H1 (cell line): ENCODE measurements at regions not wholly inside any gene's neighbourhood (a gene's known extent, or its start where the extent isn't known, plus 50 kb on each side); places are given as distances from the start of the nearest gene placed in this dataset.

ENCODE experiments used
- CTCF ChIA-PET: fragments of 300-600 bp; sonication (Branson Sonifier 250); formaldehyde crosslinking; loops from one replicate; lab custom pipeline; 2021; ENCODE audit not compliant: partially characterized antibody; lab: Charles Lee
- POLR2A ChIA-PET: fragments of 300-600 bp; sonication (Branson Sonifier 250); formaldehyde crosslinking; loops from one replicate; lab custom pipeline; 2021; ENCODE audit warnings: inconsistent platforms; ENCODE audit not compliant: partially characterized antibody; lab: Charles Lee
- DNase-seq, 2 experiments: peaks; one replicate each; pipeline versions ENCODE4 v3.0.0 to v3.0.0-alpha.2; 2010 to 2022; ENCODE audit warnings: low spot score in 2 of 2, low read depth in 1 of 2, mixed read lengths in 1 of 2
- FAIRE-seq: peaks from 2 replicates; lab custom pipeline; 2011; peaks lifted over from hg19 to GRCh38; lab: Jason Lieb, UNC
- H2AFZ ChIP-seq: 2 replicates; pipeline ENCODE4 v1.8.1; 2012; ENCODE audit warnings: low read length, inconsistent platforms
- H2AK5ac ChIP-seq: 2 replicates; pipeline ENCODE4 v1.6.1; 2013; ENCODE audit warnings: low read depth, low read length
- H2BK120ac ChIP-seq: replicated peaks from 2 replicates; pipeline ENCODE3; 2013; ENCODE audit warnings: low read depth, low read length, inconsistent platforms
- H2BK12ac ChIP-seq: 2 replicates; pipeline ENCODE4 v1.6.1; 2013; ENCODE audit warnings: low read depth, low read length
- H2BK15ac ChIP-seq: 2 replicates; pipeline ENCODE4 v1.6.1; 2013; ENCODE audit warnings: low read length
- H2BK20ac ChIP-seq: 2 replicates; pipeline ENCODE4 v1.6.1; 2013; ENCODE audit warnings: low read length
- H2BK5ac ChIP-seq: 2 replicates; pipeline ENCODE4 v1.6.1; 2013; ENCODE audit warnings: low read depth, low read length
- H3K14ac ChIP-seq: 2 replicates; pipeline ENCODE4 v1.6.1; 2013; ENCODE audit warnings: inconsistent platforms; ENCODE audit not compliant: insufficient read length
- H3K18ac ChIP-seq: 2 replicates; pipeline ENCODE4 v1.6.1; 2013; ENCODE audit warnings: low read length; ENCODE audit errors: extremely low read depth
- H3K23ac ChIP-seq: 2 replicates; pipeline ENCODE4 v1.6.1; 2013; ENCODE audit warnings: inconsistent platforms; ENCODE audit not compliant: insufficient read length
- H3K23me2 ChIP-seq: 2 replicates; pipeline ENCODE4 v1.6.1; 2013; ENCODE audit warnings: low read depth, low read length
- H3K27ac ChIP-seq: 2 replicates; pipeline ENCODE4 v1.6.1; 2011; ENCODE audit warnings: low read depth, low read length, inconsistent platforms
- H3K27me3 ChIP-seq, 4 experiments: replicated peaks in 1 of 4; 1 replicate in 1 of 4; 2 replicates in 3 of 4; pipeline versions ENCODE4 v1.6.1 to v1.8.1; 2011 to 2013; ENCODE audit warnings: low read length in 3 of 4, mild to moderate bottlenecking in 3 of 4, inconsistent platforms in 2 of 4, mixed read lengths in 2 of 4, moderate library complexity in 1 of 4; ENCODE audit not compliant: control insufficient read depth in 3 of 4, insufficient read depth in 3 of 4; ENCODE audit errors: extremely low read depth in 1 of 4
- H3K36me3 ChIP-seq, 4 experiments: 2 replicates each; pipeline versions ENCODE4 v1.6.1 to v1.8.1; 2011 to 2013; ENCODE audit warnings: mild to moderate bottlenecking in 4 of 4, low read length in 3 of 4, moderate library complexity in 2 of 4, control low read depth in 1 of 4, inconsistent platforms in 1 of 4; ENCODE audit not compliant: insufficient read depth in 4 of 4, control insufficient read depth in 2 of 4
- H3K4ac ChIP-seq: replicated peaks from 2 replicates; pipeline ENCODE3; 2013; ENCODE audit warnings: low read length, low read depth, mixed read lengths, inconsistent platforms; ENCODE audit not compliant: insufficient read length
- H3K4me1 ChIP-seq, 4 experiments: replicated peaks in 1 of 4; 1 replicate in 1 of 4; 2 replicates in 3 of 4; pipeline versions ENCODE4 v1.6.1 to v1.8.1; 2011 to 2013; ENCODE audit warnings: low read length in 3 of 4, inconsistent platforms in 2 of 4, mixed read lengths in 1 of 4; ENCODE audit not compliant: insufficient read depth in 4 of 4, control insufficient read depth in 3 of 4
- H3K4me2 ChIP-seq, 2 experiments: 2 replicates each; pipeline versions ENCODE4 v1.6.1 to v1.8.1; 2011 to 2013; ENCODE audit warnings: low read depth in 2 of 2, low read length in 2 of 2, control low read depth in 1 of 2, inconsistent platforms in 1 of 2, mild to moderate bottlenecking in 1 of 2; ENCODE audit not compliant: insufficient read depth in 1 of 2
- H3K4me3 ChIP-seq, 4 experiments: fragments of 200-600, 300-600 bp in 1 of 4; sonication (generic), shearing (Covaris generic), sonication (Bioruptor Twin) in 1 of 4; 2 replicates each; pipeline versions ENCODE4 v1.5.1 to v1.8.1; 2011 to 2016; ENCODE audit warnings: low read length in 4 of 4, low read depth in 3 of 4, control low read depth in 2 of 4, inconsistent platforms in 2 of 4, mild to moderate bottlenecking in 2 of 4, mixed read lengths in 1 of 4, moderate library complexity in 1 of 4; ENCODE audit not compliant: insufficient read depth in 2 of 4; ENCODE audit errors: extremely low read depth in 1 of 4
- H3K56ac ChIP-seq: replicated peaks from 2 replicates; pipeline ENCODE3; 2013; ENCODE audit warnings: low read depth, mild to moderate bottlenecking, mixed read lengths, low read length, inconsistent platforms; ENCODE audit not compliant: insufficient read length
- H3K79me1 ChIP-seq: 2 replicates; pipeline ENCODE4 v1.6.1; 2013; ENCODE audit warnings: low read depth, low read length, control low read depth
- H3K79me2 ChIP-seq, 2 experiments: 2 replicates each; pipeline versions ENCODE4 v1.6.1 to v1.8.1; 2012 to 2013; ENCODE audit warnings: low read length in 2 of 2, mild to moderate bottlenecking in 2 of 2, inconsistent platforms in 1 of 2; ENCODE audit not compliant: insufficient read depth in 2 of 2, control insufficient read depth in 1 of 2
- H3K9ac ChIP-seq, 4 experiments: replicated peaks in 1 of 4; 1 replicate in 1 of 4; 2 replicates in 3 of 4; pipeline versions ENCODE4 v1.6.1 to v1.8.1; 2011 to 2013; ENCODE audit warnings: low read depth in 3 of 4, low read length in 3 of 4, control low read depth in 2 of 4, mild to moderate bottlenecking in 2 of 4, moderate library complexity in 2 of 4, inconsistent platforms in 1 of 4; ENCODE audit errors: extremely low read depth in 1 of 4
- H3K9me3 ChIP-seq, 2 experiments: 2 replicates each; pipeline versions ENCODE4 v1.6.1 to v1.8.1; 2012 to 2013; ENCODE audit warnings: mild to moderate bottlenecking in 2 of 2, moderate library complexity in 2 of 2, control low read depth in 1 of 2, inconsistent platforms in 1 of 2, low read depth in 1 of 2, low read length in 1 of 2, mixed read lengths in 1 of 2; ENCODE audit not compliant: insufficient read depth in 2 of 2
- H4K20me1 ChIP-seq, 2 experiments: replicated peaks in 1 of 2; 2 replicates each; pipeline versions ENCODE3 to v1.8.1; 2011 to 2013; ENCODE audit warnings: inconsistent platforms in 2 of 2, low read length in 2 of 2, mild to moderate bottlenecking in 1 of 2; ENCODE audit not compliant: insufficient read depth in 2 of 2, control insufficient read depth in 1 of 2
- H4K5ac ChIP-seq: 2 replicates; pipeline ENCODE4 v1.6.1; 2013; ENCODE audit warnings: low read length, low read depth, mixed read lengths, inconsistent platforms; ENCODE audit not compliant: insufficient read length
- H4K8ac ChIP-seq: 2 replicates; pipeline ENCODE4 v1.8.0; 2013; ENCODE audit warnings: mild to moderate bottlenecking, moderate library complexity, low read length, inconsistent platforms; ENCODE audit not compliant: insufficient read depth; ENCODE audit errors: extremely low read depth
- H4K91ac ChIP-seq: replicated peaks from 2 replicates; pipeline ENCODE3; 2013; ENCODE audit warnings: low read length, mixed read lengths, inconsistent platforms; ENCODE audit not compliant: insufficient read length
- BACH1 ChIP-seq: IDR thresholded peaks from 2 replicates; pipeline ENCODE4 v1.6.1; 2012; ENCODE audit warnings: low read length, improper control_type of control experiment
- CTBP2 ChIP-seq: IDR thresholded peaks from 2 replicates; pipeline ENCODE4 v1.7.0; 2011; ENCODE audit warnings: borderline replicate concordance, mild to moderate bottlenecking, moderate library complexity, mixed read lengths, low read length; ENCODE audit not compliant: insufficient read depth, insufficient read length
- JUND ChIP-seq: IDR thresholded peaks from 2 replicates; pipeline ENCODE4 v1.6.1; 2011; ENCODE audit warnings: mild to moderate bottlenecking, improper control_type of control experiment, low read length
- SRF ChIP-seq: IDR thresholded peaks from 2 replicates; pipeline ENCODE4 v1.6.1; 2011; ENCODE audit warnings: mild to moderate bottlenecking, low read depth, low read length, moderate library complexity
- WGBS, 2 experiments: shearing (Covaris generic) in 1 of 2; methylation state at CpG; one replicate each; pipeline versions ENCODE4 v1.1.6 to v1.1.7; 2013 to 2015; ENCODE audit warnings: low lambda C conversion rate in 2 of 2, mixed read lengths in 2 of 2, inconsistent platforms in 1 of 2, low coverage in 1 of 2, missing lambda C conversion rate in 1 of 2; ENCODE audit not compliant: insufficient replicate concordance in 2 of 2, insufficient coverage in 1 of 2, insufficient read length in 1 of 2; ENCODE audit errors: extremely low coverage in 1 of 2, missing lambda C conversion rate in 1 of 2; 5-methylcytosine and 5-hydroxymethylcytosine counted together

DNA sequence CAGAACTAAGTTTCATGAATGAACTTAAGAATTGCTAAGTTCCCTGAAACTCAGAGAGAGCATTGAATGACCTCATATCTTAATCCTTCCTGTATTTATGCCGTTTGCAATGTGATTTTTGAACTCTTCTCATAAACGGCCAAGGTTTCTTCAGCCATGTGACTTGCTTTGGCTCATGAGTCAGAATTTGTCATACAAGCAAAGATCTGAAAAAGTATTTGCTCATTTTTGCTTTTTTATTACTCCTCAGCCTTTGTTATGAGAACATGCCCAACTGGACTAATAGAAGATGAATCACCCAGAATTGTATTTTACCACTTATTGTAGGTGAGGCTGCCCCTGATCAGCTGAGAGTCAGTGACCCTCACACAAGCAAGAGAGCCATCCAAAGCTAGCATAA lies 693.8 kb downstream of the BCL11B start:
- no peak overlapping the region for H2AK5ac ChIP-seq
- H3K27ac ChIP-seq: no peak overlapping the region
- no peak overlapping the region for H3K4ac ChIP-seq
- no peaks in the 10 kb centered on the region for H3K79me1 ChIP-seq
- peaks cover 0 to 4% of the 10 kb centered on the region in 2 experiments; a peak in 2 of 4 replicates for H3K9me3 ChIP-seq
- no peak overlapping the region for H4K91ac ChIP-seq
- no peak overlapping the region for H2BK15ac ChIP-seq
- no peak overlapping the region for H3K23ac ChIP-seq
- H2AFZ ChIP-seq: no peak overlapping the region
- no peak overlapping the region for H2BK120ac ChIP-seq
- H3K4me1 ChIP-seq: no peaks in the 10 kb centered on the region
- H3K56ac ChIP-seq: no peak overlapping the region
- no peaks in the 10 kb centered on the region for H3K27me3 ChIP-seq
- H3K79me2 ChIP-seq: no peaks in the 10 kb centered on the region
- no peak overlapping the region for H3K14ac ChIP-seq
- H3K36me3 ChIP-seq: no peaks in the 10 kb centered on the region
- no peaks in the 10 kb centered on the region for H3K23me2 ChIP-seq
- CTCF ChIA-PET: interaction anchor here (0.6 kb wide), 1 partner anchor 866 kb away, joined by 3 read pairs; no protein-coding TSS in a partner anchor
- 83% methylated on average over 2 of the region's 2 CpGs; no CpG with 5 or more reads in 1 of the 2 experiments for WGBS, 2 experiments
- POLR2A ChIA-PET: interaction anchor here (0.6 kb wide), 1 partner anchor 1015 kb away, joined by 3 read pairs; no protein-coding TSS in a partner anchor
- no peak overlapping the region for H2BK12ac ChIP-seq
- H2BK20ac ChIP-seq: no peak overlapping the region
- FAIRE-seq (no peak), DNase-seq (no peak)
- no peak overlapping the region for H3K4me3 ChIP-seq
- no peak overlapping the region for H4K5ac ChIP-seq
- no peak overlapping the region for H2BK5ac ChIP-seq
- no peak overlapping the region for H3K18ac ChIP-seq
- H4K20me1 ChIP-seq: peaks cover 0 to 2% of the 10 kb centered on the region in 2 experiments
- no peak overlapping the region for H3K4me2 ChIP-seq
- no peak overlapping the region for H3K9ac ChIP-seq
- no peak overlapping the region for H4K8ac ChIP-seq
- TF ChIP-seq CTBP2: no peak
- no peak for TF ChIP-seq SRF
- TF ChIP-seq JUND: no peak
- no peak for TF ChIP-seq BACH1
